MM.1S (cell line): ENCODE measurements at regions not wholly inside any gene's neighbourhood (a gene's known extent, or its start where the extent isn't known, plus 50 kb on each side); places are given as distances from the start of the nearest gene placed in this dataset.

Experiments
- EZH2 ChIP-seq: fragments of 300-600 bp; sonication (generic); optimal IDR thresholded peaks from 2 replicates; pipeline ENCODE3; 2017; ENCODE audit warnings: low read depth, mild to moderate bottlenecking, antibody characterized with exemption, low read length, mixed read lengths
- TF ChIP-seq, protein P1 (sequence below): fragments of 300-600 bp; sonication (generic); IDR thresholded peaks from 2 replicates; pipeline ENCODE4 v1.5.1; 2016; ENCODE audit warnings: antibody characterized with exemption, low read length, mixed read lengths

DNA sequence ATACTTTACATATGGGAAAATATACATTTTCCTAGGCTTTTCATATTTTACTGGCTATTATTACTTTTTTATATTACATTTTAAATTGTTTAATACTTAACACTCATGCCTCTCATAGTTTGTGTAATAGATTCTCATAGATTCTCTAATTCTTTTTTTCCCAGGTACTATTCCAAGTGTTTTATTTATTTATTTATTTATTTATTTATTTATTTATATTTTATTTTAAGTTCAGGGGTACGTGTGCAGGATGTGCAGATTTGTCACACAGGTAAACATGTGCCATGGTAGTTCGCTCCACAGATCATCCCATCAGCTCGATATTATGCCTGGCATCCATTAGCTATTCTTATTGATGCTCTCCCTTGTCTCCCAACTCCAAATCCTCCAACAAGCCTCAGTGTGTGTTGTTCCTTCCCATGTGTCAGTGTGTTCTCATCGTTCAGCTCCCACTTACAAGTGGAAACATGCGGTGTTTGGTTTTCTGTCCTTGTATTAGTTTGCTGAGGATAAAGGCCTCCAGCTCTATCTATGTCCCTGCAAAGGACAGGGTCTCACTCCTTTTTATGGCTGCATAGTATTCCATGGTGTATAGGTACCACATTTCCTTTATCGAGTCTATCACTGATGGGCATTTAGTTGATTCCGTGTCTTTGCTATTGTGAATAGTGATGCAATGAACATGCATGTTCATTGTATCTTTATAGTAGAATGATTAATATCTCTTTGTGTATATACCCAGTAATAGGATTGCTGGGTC is 205.4 kb upstream of the P2RY1 start:
- TF ChIP-seq, protein P1, sequence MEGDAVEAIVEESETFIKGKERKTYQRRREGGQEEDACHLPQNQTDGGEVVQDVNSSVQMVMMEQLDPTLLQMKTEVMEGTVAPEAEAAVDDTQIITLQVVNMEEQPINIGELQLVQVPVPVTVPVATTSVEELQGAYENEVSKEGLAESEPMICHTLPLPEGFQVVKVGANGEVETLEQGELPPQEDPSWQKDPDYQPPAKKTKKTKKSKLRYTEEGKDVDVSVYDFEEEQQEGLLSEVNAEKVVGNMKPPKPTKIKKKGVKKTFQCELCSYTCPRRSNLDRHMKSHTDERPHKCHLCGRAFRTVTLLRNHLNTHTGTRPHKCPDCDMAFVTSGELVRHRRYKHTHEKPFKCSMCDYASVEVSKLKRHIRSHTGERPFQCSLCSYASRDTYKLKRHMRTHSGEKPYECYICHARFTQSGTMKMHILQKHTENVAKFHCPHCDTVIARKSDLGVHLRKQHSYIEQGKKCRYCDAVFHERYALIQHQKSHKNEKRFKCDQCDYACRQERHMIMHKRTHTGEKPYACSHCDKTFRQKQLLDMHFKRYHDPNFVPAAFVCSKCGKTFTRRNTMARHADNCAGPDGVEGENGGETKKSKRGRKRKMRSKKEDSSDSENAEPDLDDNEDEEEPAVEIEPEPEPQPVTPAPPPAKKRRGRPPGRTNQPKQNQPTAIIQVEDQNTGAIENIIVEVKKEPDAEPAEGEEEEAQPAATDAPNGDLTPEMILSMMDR, result no peak
- TF ChIP-seq EZH2, result no peak
